H9 (cell line): ENCODE measurements at regions not wholly inside any gene's neighbourhood (a gene's known extent, or its start where the extent isn't known, plus 50 kb on each side); places are given as distances from the start of the nearest gene placed in this dataset.

Source experiments
- DNase-seq: peaks from one replicate; pipeline ENCODE4 v3.0.0-alpha.2; 2017
- H2AFZ ChIP-seq: one replicate; pipeline ENCODE4 v1.6.1; 2013; ENCODE audit warnings: mild to moderate bottlenecking, low read length, control low read depth, moderate library complexity
- H2AK5ac ChIP-seq: 2 replicates; pipeline ENCODE4 v1.6.1; 2013; ENCODE audit warnings: low read length, control low read depth, mixed read lengths; ENCODE audit not compliant: insufficient read length
- H2BK120ac ChIP-seq: one replicate; pipeline ENCODE4 v1.6.1; 2013; ENCODE audit warnings: low read depth, mild to moderate bottlenecking, low read length, control low read depth, inconsistent platforms; ENCODE audit not compliant: poor library complexity, severe bottlenecking
- H2BK12ac ChIP-seq: 2 replicates; pipeline ENCODE4 v1.6.1; 2013; ENCODE audit warnings: low read length, control low read depth, mixed read lengths, low read depth; ENCODE audit not compliant: insufficient read length
- H2BK15ac ChIP-seq: 2 replicates; pipeline ENCODE4 v1.6.1; 2013; ENCODE audit warnings: low read depth, low read length, control low read depth
- H2BK20ac ChIP-seq: one replicate; pipeline ENCODE4 v1.6.1; 2013; ENCODE audit warnings: low read depth, mild to moderate bottlenecking, low read length, control low read depth, inconsistent platforms; ENCODE audit not compliant: poor library complexity, severe bottlenecking
- H2BK5ac ChIP-seq: 2 replicates; pipeline ENCODE4 v1.6.1; 2013; ENCODE audit warnings: low read length, control low read depth, mixed read lengths; ENCODE audit not compliant: insufficient read length
- H3K14ac ChIP-seq: 2 replicates; pipeline ENCODE4 v1.6.1; 2013; ENCODE audit warnings: low read length, control low read depth; ENCODE audit not compliant: insufficient read depth
- H3K18ac ChIP-seq: 2 replicates; pipeline ENCODE4 v1.6.1; 2013; ENCODE audit warnings: low read depth, mild to moderate bottlenecking, mixed read lengths, low read length, control low read depth; ENCODE audit not compliant: insufficient read length
- H3K23ac ChIP-seq: 2 replicates; pipeline ENCODE4 v1.6.1; 2013; ENCODE audit warnings: low read length, control low read depth, mixed read lengths, low read depth; ENCODE audit not compliant: insufficient read length
- H3K23me2 ChIP-seq: 2 replicates; pipeline ENCODE4 v1.6.1; 2013; ENCODE audit warnings: low read depth, mild to moderate bottlenecking, mixed read lengths, low read length, control low read depth; ENCODE audit not compliant: insufficient read length, poor library complexity, severe bottlenecking
- H3K27ac ChIP-seq: 2 replicates; pipeline ENCODE4 v1.5.1; 2013; ENCODE audit warnings: low read length, control low read depth, mixed read lengths, low read depth; ENCODE audit not compliant: insufficient read length
- H3K27me3 ChIP-seq: 2 replicates; pipeline ENCODE4 v1.6.1; 2013; ENCODE audit warnings: low read length, control low read depth, inconsistent platforms; ENCODE audit not compliant: insufficient read depth
- H3K4ac ChIP-seq: 2 replicates; pipeline ENCODE4 v1.6.1; 2013; ENCODE audit warnings: low read depth, mild to moderate bottlenecking, control low read depth, inconsistent platforms, low read length, moderate library complexity
- H3K4me1 ChIP-seq: 2 replicates; pipeline ENCODE4 v1.6.1; 2013; ENCODE audit warnings: low read length, control low read depth, inconsistent platforms; ENCODE audit not compliant: insufficient read depth
- H3K4me2 ChIP-seq: 2 replicates; pipeline ENCODE4 v1.6.1; 2013; ENCODE audit warnings: low read length, control low read depth, mixed read lengths; ENCODE audit not compliant: insufficient read length, insufficient read depth
- H3K56ac ChIP-seq: 2 replicates; pipeline ENCODE4 v1.6.1; 2013; ENCODE audit warnings: low read depth, mild to moderate bottlenecking, mixed read lengths, low read length, control low read depth; ENCODE audit not compliant: insufficient read length
- H3K79me1 ChIP-seq: 2 replicates; pipeline ENCODE4 v1.6.1; 2013; ENCODE audit warnings: low read depth, mild to moderate bottlenecking, moderate library complexity, low read length, control low read depth, inconsistent platforms; ENCODE audit not compliant: insufficient read depth, poor library complexity, severe bottlenecking
- H3K79me2 ChIP-seq: 2 replicates; pipeline ENCODE4 v1.6.1; 2013; ENCODE audit warnings: low read length, control low read depth, inconsistent platforms; ENCODE audit not compliant: insufficient read depth
- H3K9ac ChIP-seq: 2 replicates; pipeline ENCODE4 v1.6.1; 2013; ENCODE audit warnings: low read length, control low read depth, mixed read lengths; ENCODE audit not compliant: insufficient read length; ENCODE audit errors: extremely low read depth
- H3K9me3 ChIP-seq: one replicate; pipeline ENCODE4 v1.6.1; 2013; ENCODE audit warnings: low read depth, low read length, inconsistent platforms; ENCODE audit not compliant: control insufficient read depth
- H3T11ph ChIP-seq: one replicate; pipeline ENCODE4 v1.6.1; 2013; ENCODE audit warnings: mild to moderate bottlenecking, low read length, control low read depth, inconsistent platforms
- H4K20me1 ChIP-seq: one replicate; pipeline ENCODE4 v1.6.1; 2013; ENCODE audit not compliant: control insufficient read depth, insufficient read length, insufficient read depth
- H4K5ac ChIP-seq: 2 replicates; pipeline ENCODE4 v1.6.1; 2013; ENCODE audit warnings: low read depth, mild to moderate bottlenecking, mixed read lengths, low read length, control low read depth; ENCODE audit not compliant: insufficient read length
- H4K8ac ChIP-seq: replicated peaks from 2 replicates; pipeline ENCODE4 v1.6.1; 2013; ENCODE audit warnings: low read length, control low read depth, mixed read lengths, low read depth; ENCODE audit not compliant: insufficient read length
- H4K91ac ChIP-seq: 2 replicates; pipeline ENCODE4 v1.6.1; 2013; ENCODE audit warnings: low read depth, mild to moderate bottlenecking, moderate library complexity, mixed read lengths, low read length, control low read depth; ENCODE audit not compliant: insufficient read length
- H3K27ac Mint-ChIP-seq, 3 experiments: 2 replicates in 2 of 3; 3 replicates in 1 of 3; pipeline ENCODE4 v1.8.0; 2020 to 2021; ENCODE audit warnings: mixed read lengths in 3 of 3, mild to moderate bottlenecking in 1 of 3, moderate library complexity in 1 of 3
- H3K27me3 Mint-ChIP-seq: 2 replicates; pipeline ENCODE4 v1.8.0; 2021; ENCODE audit warnings: low read depth, mild to moderate bottlenecking, moderate library complexity, mixed read lengths
- H3K36me3 Mint-ChIP-seq, 3 experiments: 2 replicates in 2 of 3; 3 replicates in 1 of 3; pipeline ENCODE4 v1.8.0; 2020 to 2021; ENCODE audit warnings: low read depth in 3 of 3, mixed read lengths in 3 of 3; ENCODE audit not compliant: insufficient read depth in 1 of 3
- H3K4me1 Mint-ChIP-seq, 2 experiments: 2 replicates each; pipeline ENCODE4 v1.8.0; 2020; ENCODE audit warnings: mixed read lengths in 2 of 2
- H3K4me3 Mint-ChIP-seq, 2 experiments: 2 replicates in 1 of 2; 3 replicates in 1 of 2; pipeline ENCODE4 v1.8.0; 2020 to 2021; ENCODE audit warnings: mild to moderate bottlenecking in 2 of 2, mixed read lengths in 2 of 2, moderate library complexity in 1 of 2
- H3K9me3 Mint-ChIP-seq, 2 experiments: 2 replicates in 1 of 2; 3 replicates in 1 of 2; pipeline ENCODE4 v1.8.0; 2020; ENCODE audit warnings: mild to moderate bottlenecking in 2 of 2, mixed read lengths in 2 of 2, moderate library complexity in 1 of 2
- CTCF ChIP-seq: fragments of 200-600 bp; sonication (generic); conservative IDR thresholded peaks from 3 replicates; pipeline ENCODE4 v1.8.0; 2021; ENCODE audit warnings: antibody characterized with exemption, mild to moderate bottlenecking
- WGBS: extraction: QIAGEN DNeasy Blood & Tissue Kit; methylation state at CpG from one replicate; pipeline ENCODE4 v1.1.7; 2013; ENCODE audit warnings: missing lambda C conversion rate, low lambda C conversion rate, mixed read lengths; ENCODE audit not compliant: insufficient read length; ENCODE audit errors: extremely low coverage; 5-methylcytosine and 5-hydroxymethylcytosine counted together

DNA sequence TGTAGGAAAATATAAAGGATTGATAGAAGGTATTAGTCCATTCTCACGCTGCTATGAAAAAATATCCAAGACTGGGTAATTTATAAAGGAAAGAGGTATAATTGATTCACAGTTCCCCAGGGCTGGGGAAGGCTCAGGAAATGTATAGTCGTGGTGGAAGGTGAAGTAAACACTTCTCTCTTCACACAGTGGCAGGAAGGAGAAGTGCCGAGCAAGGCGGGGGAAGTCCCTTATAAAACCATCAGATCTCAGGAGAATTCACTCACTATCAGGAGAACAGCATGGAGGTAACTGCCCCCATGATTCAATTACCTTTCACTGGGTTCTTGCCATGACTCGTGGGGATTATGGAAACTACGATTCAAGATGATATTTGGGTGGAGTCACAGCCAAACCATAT, 1806.0 kb downstream of the MRPL39 start:
- DNase-seq, result no peak
- Histone ChIP-seq H3K4me1 (no peaks in the 10 kb centered on the region), H2AFZ (no peak overlapping the region), H3K79me2 (no peaks in the 10 kb centered on the region), H2BK12ac (no peak overlapping the region), H3K9ac (no peak overlapping the region), H3K79me1 (no peaks in the 10 kb centered on the region), H3K23ac (no peak overlapping the region), H2AK5ac (no peak overlapping the region), H2BK120ac (no peak overlapping the region), H3K27ac (no peak overlapping the region), H3K4ac (no peak overlapping the region), H3K27me3 (no peaks in the 10 kb centered on the region), H3T11ph (no peak overlapping the region), H3K9me3 (no peaks in the 10 kb centered on the region), H4K5ac (no peak overlapping the region), H4K8ac (no peak overlapping the region), H3K18ac (no peak overlapping the region), H3K4me2 (no peak overlapping the region), H3K14ac (no peak overlapping the region), H3K56ac (no peak overlapping the region), H4K91ac (no peak overlapping the region), H4K20me1 (no peaks in the 10 kb centered on the region), H3K23me2 (no peaks in the 10 kb centered on the region), H2BK15ac (no peak overlapping the region), H2BK5ac (no peak overlapping the region), H2BK20ac (no peak overlapping the region)
- peaks cover 0 to 6% (median 3%) of the 10 kb centered on the region in 3 experiments; a peak in 4 of 7 replicates for H3K36me3 Mint-ChIP-seq
- peaks cover 51 to 52% of the 10 kb centered on the region in 2 experiments for H3K9me3 Mint-ChIP-seq
- H3K27ac Mint-ChIP-seq, result no peak overlapping the region
- WGBS, result no CpG with 5 or more reads among the region's 6 CpGs
- no peaks in the 10 kb centered on the region for H3K27me3 Mint-ChIP-seq
- H3K4me1 Mint-ChIP-seq, result no peaks in the 10 kb centered on the region
- TF ChIP-seq CTCF, result no peak
- H3K4me3 Mint-ChIP-seq, result no peak overlapping the region
